CD1c-positive myeloid dendritic cell (primary cell): ENCODE measurements at regions not wholly inside any gene's neighbourhood (a gene's known extent, or its start where the extent isn't known, plus 50 kb on each side); places are given as distances from the start of the nearest gene placed in this dataset.

Experiments used
- DNase-seq: peaks from one replicate; pipeline ENCODE4 v3.0.0-alpha.2; 2016; ENCODE audit errors: extremely low spot score

- DNase-seq, result no peak
These were observed 360.7 kb upstream of the CWC22 start for GRCh38 chr2:180367815-180368214.

- DNase-seq, result no peak
These were observed 359.4 kb upstream of the CWC22 start for GRCh38 chr2:180366481-180366880.

GRCh38 chr2:180364719-180365118 lies 357.6 kb upstream of the CWC22 start:
- no peak for DNase-seq

GRCh38 chr2:180360283-180360618 lies 353.2 kb upstream of the CWC22 start:
- no peak for DNase-seq

- DNase-seq, result peak; percentile 5
These were observed 352.6 kb upstream of the CWC22 start for GRCh38 chr2:180359522-180360282.

- no peak for DNase-seq
These were observed 351.4 kb upstream of the CWC22 start for GRCh38 chr2:180358458-180358857.

GRCh38 chr2:180356676-180357075 lies 349.6 kb upstream of the CWC22 start:
- DNase-seq, result no peak

- no peak for DNase-seq
These were observed 345.5 kb upstream of the CWC22 start for GRCh38 chr2:180352620-180353019.

GRCh38 chr2:180349809-180350208 lies 342.7 kb upstream of the CWC22 start:
- no peak for DNase-seq

GRCh38 chr2:180343528-180344345 lies 336.6 kb upstream of the CWC22 start:
- no peak for DNase-seq

- no peak for DNase-seq
These were observed 330.0 kb upstream of the CWC22 start for GRCh38 chr2:180337136-180337535.

- no peak for DNase-seq
These were observed 329.5 kb upstream of the CWC22 start for GRCh38 chr2:180336550-180336949.

GRCh38 chr2:180334514-180334913 lies 327.4 kb upstream of the CWC22 start:
- DNase-seq, result no peak

- DNase-seq, result no peak
These were observed 321.8 kb upstream of the CWC22 start for GRCh38 chr2:180328795-180329422.

GRCh38 chr2:180327185-180327584 lies 320.1 kb upstream of the CWC22 start:
- DNase-seq, result no peak

- no peak for DNase-seq
These were observed 318.5 kb upstream of the CWC22 start for GRCh38 chr2:180325416-180326120.

- DNase-seq, result no peak
These were observed 317.1 kb upstream of the CWC22 start for GRCh38 chr2:180324182-180324581.

GRCh38 chr2:180322781-180323180 lies 315.7 kb upstream of the CWC22 start:
- DNase-seq, result no peak

GRCh38 chr2:180319586-180320405 lies 312.7 kb upstream of the CWC22 start:
- DNase-seq, result no peak

GRCh38 chr2:180314086-180314485 lies 307.0 kb upstream of the CWC22 start:
- DNase-seq, result no peak

- DNase-seq, result no peak
These were observed 305.4 kb upstream of the CWC22 start for GRCh38 chr2:180312542-180312941.
